B cell (primary cell): ENCODE measurements at regions not wholly inside any gene's neighbourhood (a gene's known extent, or its start where the extent isn't known, plus 50 kb on each side); places are given as distances from the start of the nearest gene placed in this dataset.
A peak's percentile ranks its signal among the peaks of the same experiment; 100 is the strongest.

Source experiments
- ATAC-seq: fragments of 200-7000 bp; cut with Tn5 transposase; one replicate; pipeline ENCODE4 v1.10.0; 2021; ENCODE audit warnings: low read depth, mild to moderate bottlenecking, moderate number of reproducible peaks, moderate library complexity
- CTCF ChIA-PET: fragments of 350-600 bp; sonication (Branson Sonifier 250); formaldehyde crosslinking; loops from one replicate; lab custom pipeline; 2021; ENCODE audit warnings: antibody characterized with exemption, inconsistent platforms; lab: Charles Lee
- POLR2A ChIA-PET: fragments of 350-600 bp; sonication (Branson Sonifier 250); formaldehyde crosslinking; loops from one replicate; lab custom pipeline; 2021; ENCODE audit warnings: antibody characterized with exemption; lab: Charles Lee
- DNase-seq: peaks from one replicate; pipeline ENCODE4 v3.0.0; 2013
- H2AFZ ChIP-seq: 2 replicates; pipeline ENCODE4 v1.6.1; 2012; ENCODE audit warnings: mild to moderate bottlenecking, low read depth, low read length; ENCODE audit not compliant: insufficient read depth, poor library complexity, severe bottlenecking
- H3K27ac ChIP-seq, 2 donors: 1 replicate in 1 of 2; 2 replicates in 1 of 2; pipeline ENCODE4 v1.5.1; 2012 to 2013; ENCODE audit warnings: low read length in 2 of 2, mild to moderate bottlenecking in 2 of 2, moderate library complexity in 1 of 2
- H3K27me3 ChIP-seq, 4 experiments: fragments of 200-600 bp in 1 of 4; sonication (generic) in 1 of 4; replicated peaks in 1 of 4; 1 replicate in 2 of 4; 2 replicates in 2 of 4; pipeline versions ENCODE4 v1.6.1 to v1.7.0; 2013 to 2016; ENCODE audit warnings: low read length in 3 of 4, mild to moderate bottlenecking in 2 of 4, mixed read lengths in 1 of 4, moderate library complexity in 1 of 4; ENCODE audit not compliant: insufficient read depth in 4 of 4, control insufficient read depth in 3 of 4; ENCODE audit errors: control extremely low read depth in 1 of 4
- H3K36me3 ChIP-seq, 2 experiments: replicated peaks in 1 of 2; 1 replicate in 1 of 2; 2 replicates in 1 of 2; pipeline versions ENCODE4 v1.6.1 to v1.7.1; 2013; ENCODE audit warnings: low read length in 1 of 2; ENCODE audit not compliant: insufficient read depth in 2 of 2, control insufficient read depth in 1 of 2; ENCODE audit errors: control extremely low read depth in 1 of 2, extremely low read depth in 1 of 2
- H3K4me1 ChIP-seq, 2 donors: fragments of 200-600 bp in 1 of 2; sonication (generic) in 1 of 2; 1 replicate in 1 of 2; 2 replicates in 1 of 2; pipeline versions ENCODE4 v1.5.1 to v1.6.1; 2013 to 2017; ENCODE audit warnings: low read length in 2 of 2; ENCODE audit not compliant: control insufficient read depth in 2 of 2, insufficient read depth in 2 of 2
- H3K4me2 ChIP-seq: replicated peaks from 2 replicates; pipeline ENCODE3; 2012; ENCODE audit warnings: mild to moderate bottlenecking, low read depth, low read length; ENCODE audit not compliant: poor library complexity, severe bottlenecking
- H3K4me3 ChIP-seq, 5 experiments: fragments of 200-600 bp in 1 of 5; sonication (generic) in 1 of 5; 1 replicate in 3 of 5; 2 replicates in 2 of 5; pipeline versions ENCODE4 v1.5.1 to v1.7.0; 2011 to 2016; ENCODE audit warnings: low read length in 4 of 5, mild to moderate bottlenecking in 4 of 5, low read depth in 2 of 5, control low read depth in 1 of 5, moderate library complexity in 1 of 5; ENCODE audit not compliant: insufficient read depth in 1 of 5; ENCODE audit errors: control extremely low read depth in 1 of 5, extremely low read depth in 1 of 5
- H3K79me2 ChIP-seq: fragments of 200-600 bp; sonication (generic); one replicate; pipeline ENCODE4 v1.6.0; 2016; ENCODE audit warnings: low read length; ENCODE audit not compliant: control insufficient read depth, insufficient read depth
- H3K9ac ChIP-seq: fragments of 200-600 bp; sonication (generic); 2 replicates; pipeline ENCODE4 v1.6.1; 2017; ENCODE audit warnings: mild to moderate bottlenecking, low read length, moderate library complexity
- H3K9me3 ChIP-seq, 3 donors: one replicate each; pipeline versions ENCODE4 v1.6.1 to v1.7.1; 2013; ENCODE audit warnings: low read length in 2 of 3; ENCODE audit not compliant: control insufficient read depth in 2 of 3, insufficient read depth in 1 of 3; ENCODE audit errors: control extremely low read depth in 1 of 3
- H4K20me1 ChIP-seq: 2 replicates; pipeline ENCODE4 v1.6.0; 2012; ENCODE audit warnings: mild to moderate bottlenecking, low read length; ENCODE audit not compliant: insufficient read depth, control insufficient read depth, poor library complexity, severe bottlenecking
- H3K27ac Mint-ChIP-seq: one replicate; pipeline ENCODE4 v1.8.0; 2021; ENCODE audit warnings: mixed read lengths
- H3K27me3 Mint-ChIP-seq: one replicate; pipeline ENCODE4 v1.8.0; 2021; ENCODE audit warnings: mixed read lengths
- H3K4me1 Mint-ChIP-seq: one replicate; pipeline ENCODE4 v1.8.0; 2021; ENCODE audit warnings: mixed read lengths
- H3K4me3 Mint-ChIP-seq: one replicate; pipeline ENCODE4 v1.8.0; 2021; ENCODE audit warnings: mixed read lengths
- H3K9me3 Mint-ChIP-seq: one replicate; pipeline ENCODE4 v1.8.0; 2022; ENCODE audit warnings: mixed read lengths; ENCODE audit not compliant: insufficient read depth
- EZH2 ChIP-seq: IDR thresholded peaks from 2 replicates; pipeline ENCODE4 v1.6.1; 2012; ENCODE audit warnings: borderline replicate concordance, low read depth, mild to moderate bottlenecking, moderate library complexity, low read length; ENCODE audit not compliant: insufficient read depth, poor library complexity, severe bottlenecking
- WGBS: methylation state at CpG from one replicate; pipeline ENCODE4 v1.1.5; 2013; ENCODE audit warnings: missing lambda C conversion rate; ENCODE audit not compliant: insufficient coverage; 5-methylcytosine and 5-hydroxymethylcytosine counted together
- intact Hi-C: fragments of 100-400 bp; cut with micrococcal nuclease; formaldehyde crosslinking; loops from one replicate; pipeline ENCODE4 v1.10.0; 2022
- TF ChIP-seq, protein P1 (sequence below): fragments of 200-600 bp; IDR thresholded peaks from one replicate; pipeline ENCODE4 v1.8.0; 2022; ENCODE audit warnings: antibody characterized with exemption, mild to moderate bottlenecking

DNA sequence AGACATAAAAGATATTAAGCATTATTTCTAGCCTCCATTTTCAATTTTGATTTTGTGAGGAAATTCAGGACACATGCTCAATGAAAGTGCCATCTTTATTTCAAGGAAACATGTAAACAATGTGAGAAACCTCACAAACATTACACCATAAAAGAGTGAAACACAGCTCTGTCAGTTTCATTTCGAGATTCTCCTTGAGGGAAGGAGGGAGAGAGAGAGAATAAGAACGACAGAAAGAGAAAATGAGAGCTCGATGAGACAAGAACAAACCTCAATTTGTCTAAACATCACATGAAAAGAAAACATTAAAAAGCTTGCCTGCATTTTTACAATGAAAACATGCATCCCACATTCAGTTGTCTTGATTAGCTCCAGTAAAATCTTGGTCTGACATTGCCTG is 553.5 kb upstream of the MEF2C start:
- H3K9me3 Mint-ChIP-seq: no peaks in the 10 kb centered on the region
- no peaks in the 10 kb centered on the region for H3K27me3 Mint-ChIP-seq
- H3K27ac ChIP-seq: peak overlapping the region; percentile 81 to 89
- no peaks in the 10 kb centered on the region for H4K20me1 ChIP-seq
- H3K4me1 ChIP-seq: peaks cover 62 to 80% of the 10 kb centered on the region in 2 donors
- H3K4me2 ChIP-seq: peak overlapping the region; percentile 67
- ChIA-PET POLR2A (interaction anchor here (0.5 kb wide), 1 partner anchor 14 kb away, joined by 3 read pairs; no protein-coding TSS in a partner anchor), CTCF (interaction anchor here (0.8 to 1.4 kb wide), 4 partner anchors 9 to 707 kb away, joined by 3 to 5 read pairs (median 3); no protein-coding TSS in a partner anchor)
- WGBS: no CpG with 5 or more reads among the region's 3 CpGs
- no peaks in the 10 kb centered on the region for H3K79me2 ChIP-seq
- no peak for ATAC-seq
- peak overlapping the region in 2 of 5 experiments; percentile 22 to 48 for H3K4me3 ChIP-seq
- peak overlapping the region; percentile 48 for H3K9ac ChIP-seq
- H3K4me1 Mint-ChIP-seq: peaks cover 66% of the 10 kb centered on the region
- intact Hi-C loops: loop anchor here (5.0 kb wide), 3 partner anchors 94 to 554 kb away; partner anchors contain the start of gene MEF2C
- peak overlapping the region; percentile 69 for H2AFZ ChIP-seq
- peak overlapping the region; percentile 66 for H3K4me3 Mint-ChIP-seq
- no peak for TF ChIP-seq EZH2
- TF ChIP-seq, protein P1, sequence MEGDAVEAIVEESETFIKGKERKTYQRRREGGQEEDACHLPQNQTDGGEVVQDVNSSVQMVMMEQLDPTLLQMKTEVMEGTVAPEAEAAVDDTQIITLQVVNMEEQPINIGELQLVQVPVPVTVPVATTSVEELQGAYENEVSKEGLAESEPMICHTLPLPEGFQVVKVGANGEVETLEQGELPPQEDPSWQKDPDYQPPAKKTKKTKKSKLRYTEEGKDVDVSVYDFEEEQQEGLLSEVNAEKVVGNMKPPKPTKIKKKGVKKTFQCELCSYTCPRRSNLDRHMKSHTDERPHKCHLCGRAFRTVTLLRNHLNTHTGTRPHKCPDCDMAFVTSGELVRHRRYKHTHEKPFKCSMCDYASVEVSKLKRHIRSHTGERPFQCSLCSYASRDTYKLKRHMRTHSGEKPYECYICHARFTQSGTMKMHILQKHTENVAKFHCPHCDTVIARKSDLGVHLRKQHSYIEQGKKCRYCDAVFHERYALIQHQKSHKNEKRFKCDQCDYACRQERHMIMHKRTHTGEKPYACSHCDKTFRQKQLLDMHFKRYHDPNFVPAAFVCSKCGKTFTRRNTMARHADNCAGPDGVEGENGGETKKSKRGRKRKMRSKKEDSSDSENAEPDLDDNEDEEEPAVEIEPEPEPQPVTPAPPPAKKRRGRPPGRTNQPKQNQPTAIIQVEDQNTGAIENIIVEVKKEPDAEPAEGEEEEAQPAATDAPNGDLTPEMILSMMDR: no peak
- peak overlapping the region; percentile 86 for H3K27ac Mint-ChIP-seq
- H3K36me3 ChIP-seq: no peaks in the 10 kb centered on the region
- no peaks in the 10 kb centered on the region for H3K9me3 ChIP-seq
- no peak for DNase-seq
- no peaks in the 10 kb centered on the region for H3K27me3 ChIP-seq

DNA sequence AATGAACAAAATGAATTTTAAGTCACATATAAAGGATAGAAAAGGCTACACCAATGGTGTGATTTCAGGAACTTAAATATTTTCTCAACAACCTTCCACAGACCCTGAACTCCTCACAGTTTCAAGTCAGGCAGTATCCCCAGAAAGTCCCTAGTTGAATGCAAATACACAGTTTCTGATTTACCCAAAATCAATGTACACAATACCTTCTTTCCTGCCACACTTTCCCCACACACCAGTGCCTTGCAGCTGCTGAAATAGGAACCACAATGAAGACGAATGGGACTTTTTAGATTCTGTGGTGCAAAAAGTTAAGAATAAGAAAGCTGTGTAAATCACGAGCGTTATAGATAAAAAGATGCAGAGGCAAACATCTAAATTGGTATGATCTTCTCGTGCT is 552.4 kb upstream of the MEF2C start:
- Histone ChIP-seq H2AFZ (peak overlapping the region; percentile 69), H4K20me1 (no peaks in the 10 kb centered on the region), H3K4me2 (peak overlapping the region; percentile 67), H3K79me2 (no peaks in the 10 kb centered on the region), H3K9ac (peak overlapping the region; percentile 48), H3K27ac (peak overlapping the region; percentile 81 to 89), H3K27me3 (no peaks in the 10 kb centered on the region), H3K4me3 (peak overlapping the region in 4 of 5 experiments; percentile 1 to 45 (median 8)), H3K36me3 (no peaks in the 10 kb centered on the region), H3K9me3 (no peaks in the 10 kb centered on the region), H3K4me1 (peaks cover 53 to 71% of the 10 kb centered on the region in 2 donors)
- H3K27ac Mint-ChIP-seq: peak overlapping the region; percentile 86
- H3K27me3 Mint-ChIP-seq: no peaks in the 10 kb centered on the region
- no CpG with 5 or more reads among the region's 4 CpGs for WGBS
- H3K9me3 Mint-ChIP-seq: no peaks in the 10 kb centered on the region
- ATAC-seq (peak; percentile 78), DNase-seq (peak; percentile 77)
- ChIA-PET POLR2A (no interaction called here), CTCF (interaction anchor here (1.0 to 1.4 kb wide), 2 partner anchors 121 to 164 kb away, joined by 3 to 5 read pairs; no protein-coding TSS in a partner anchor)
- no peak for TF ChIP-seq EZH2
- TF ChIP-seq, protein P1: no peak
- peaks cover 59% of the 10 kb centered on the region for H3K4me1 Mint-ChIP-seq
- intact Hi-C loops: loop anchor here (5.0 kb wide), 3 partner anchors 93 to 553 kb away; partner anchors contain the start of gene MEF2C
- H3K4me3 Mint-ChIP-seq: peak overlapping the region; percentile 66
